Fibroblast of lung (primary cell): ENCODE measurements at regions not wholly inside any gene's neighbourhood (a gene's known extent, or its start where the extent isn't known, plus 50 kb on each side); places are given as distances from the start of the nearest gene placed in this dataset.

Source experiments
- EZH2 ChIP-seq: IDR thresholded peaks from 2 replicates; pipeline ENCODE4 v1.5.1; 2012; ENCODE audit warnings: low read length, control low read depth, mild to moderate bottlenecking; ENCODE audit errors: missing control alignments
- TF ChIP-seq, protein P1 (sequence below), 2 donors: IDR thresholded peaks in 1 of 2; conservative IDR thresholded peaks in 1 of 2; 1 replicate in 1 of 2; 2 replicates in 1 of 2; pipeline ENCODE4 v1.5.1; 2011 to 2012; ENCODE audit warnings: low read length in 2 of 2, control low read depth in 1 of 2, inconsistent platforms in 1 of 2, low read depth in 1 of 2, mild to moderate bottlenecking in 1 of 2

- TF ChIP-seq, protein P1, sequence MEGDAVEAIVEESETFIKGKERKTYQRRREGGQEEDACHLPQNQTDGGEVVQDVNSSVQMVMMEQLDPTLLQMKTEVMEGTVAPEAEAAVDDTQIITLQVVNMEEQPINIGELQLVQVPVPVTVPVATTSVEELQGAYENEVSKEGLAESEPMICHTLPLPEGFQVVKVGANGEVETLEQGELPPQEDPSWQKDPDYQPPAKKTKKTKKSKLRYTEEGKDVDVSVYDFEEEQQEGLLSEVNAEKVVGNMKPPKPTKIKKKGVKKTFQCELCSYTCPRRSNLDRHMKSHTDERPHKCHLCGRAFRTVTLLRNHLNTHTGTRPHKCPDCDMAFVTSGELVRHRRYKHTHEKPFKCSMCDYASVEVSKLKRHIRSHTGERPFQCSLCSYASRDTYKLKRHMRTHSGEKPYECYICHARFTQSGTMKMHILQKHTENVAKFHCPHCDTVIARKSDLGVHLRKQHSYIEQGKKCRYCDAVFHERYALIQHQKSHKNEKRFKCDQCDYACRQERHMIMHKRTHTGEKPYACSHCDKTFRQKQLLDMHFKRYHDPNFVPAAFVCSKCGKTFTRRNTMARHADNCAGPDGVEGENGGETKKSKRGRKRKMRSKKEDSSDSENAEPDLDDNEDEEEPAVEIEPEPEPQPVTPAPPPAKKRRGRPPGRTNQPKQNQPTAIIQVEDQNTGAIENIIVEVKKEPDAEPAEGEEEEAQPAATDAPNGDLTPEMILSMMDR (conservative IDR thresholded peaks at IDR 0.05 in 1 of 2, IDR thresholded peaks at IDR 0.05 in 1 of 2; ENCODE audit: low read depth in 1 of 2, low read length in 2 of 2) = no peak
- no peak for TF ChIP-seq EZH2
These were observed 51.7 kb upstream of the VPS13A start for GRCh38 chr9:77125665-77126064.
